Gastroesophageal sphincter (tissue), 3 donors: ENCODE measurements at regions not wholly inside any gene's neighbourhood (a gene's known extent, or its start where the extent isn't known, plus 50 kb on each side); places are given as distances from the start of the nearest gene placed in this dataset.

Experiments used
- CTCF ChIP-seq, 4 experiments: fragments of 200-600 bp in 2 of 4; fragments of 450-650 bp in 2 of 4; sonication (generic) in 1 of 4; IDR thresholded peaks; one replicate each; pipeline ENCODE4 v1.5.1; 2017 to 2019; ENCODE audit warnings: antibody characterized with exemption in 4 of 4, mild to moderate bottlenecking in 2 of 4, moderate library complexity in 2 of 4
- EP300 ChIP-seq: sonication (generic); formaldehyde crosslinking; IDR thresholded peaks from one replicate; pipeline ENCODE4 v1.6.1; 2017; ENCODE audit warnings: antibody characterized with exemption, mild to moderate bottlenecking
- POLR2A ChIP-seq, 2 donors: fragments of 450-650 bp; IDR thresholded peaks; one replicate each; pipeline ENCODE4 v1.6.1; 2017; ENCODE audit warnings: antibody characterized with exemption in 2 of 2, mild to moderate bottlenecking in 2 of 2, moderate library complexity in 1 of 2
- POLR2AphosphoS5 ChIP-seq: sonication (generic); formaldehyde crosslinking; IDR thresholded peaks from one replicate; pipeline ENCODE4 v1.6.1; 2017; ENCODE audit warnings: antibody characterized with exemption

- TF ChIP-seq CTCF (IDR thresholded peaks at IDR 0.05) (no peak), POLR2A (IDR thresholded peaks at IDR 0.05) (no peak), EP300 (no peak), POLR2AphosphoS5 (no peak)
These were observed 777.6 kb downstream of the TBC1D22A start for GRCh38 chr22:47540011-47540410.
